ENCODE measurements at regions not wholly inside any gene's neighbourhood (a gene's known extent, or its start where the extent isn't known, plus 50 kb on each side); places are given as distances from the start of the nearest gene placed in this dataset.
"Not testable (repeated sequence)": the region's sequence is repeated elsewhere in the genome, so short reads cannot be mapped to it uniquely, and the experiment has no call there.

DNA sequence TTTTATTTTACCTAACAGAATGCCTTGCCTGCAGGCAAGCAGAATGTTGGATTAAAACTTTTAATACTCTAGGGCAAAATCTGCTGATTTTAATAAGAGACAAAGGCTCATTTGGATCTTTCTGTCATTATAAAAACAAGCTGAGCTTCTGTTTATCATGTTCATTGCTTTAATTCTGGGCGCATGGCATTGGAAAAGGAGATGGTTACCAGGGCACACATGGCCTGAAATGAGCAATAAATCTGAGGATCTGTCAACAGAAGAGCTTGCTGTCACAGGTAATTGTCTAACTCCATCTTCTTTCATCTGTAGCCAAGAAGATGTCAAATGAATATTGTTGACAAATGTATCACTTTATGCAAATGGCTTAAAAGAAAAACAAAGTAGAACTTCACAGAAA is 439.6 kb downstream of the DOK5 start:
- no peak overlapping the region for H3K4me3 ChIP-seq (ENCODE audit: low read length)
- no peak for DNase-seq (ENCODE audit: low read depth)
- no peak for TF ChIP-seq CTCF (conservative IDR thresholded peaks at IDR 0.05; ENCODE audit: low read depth, low read length)

DNA sequence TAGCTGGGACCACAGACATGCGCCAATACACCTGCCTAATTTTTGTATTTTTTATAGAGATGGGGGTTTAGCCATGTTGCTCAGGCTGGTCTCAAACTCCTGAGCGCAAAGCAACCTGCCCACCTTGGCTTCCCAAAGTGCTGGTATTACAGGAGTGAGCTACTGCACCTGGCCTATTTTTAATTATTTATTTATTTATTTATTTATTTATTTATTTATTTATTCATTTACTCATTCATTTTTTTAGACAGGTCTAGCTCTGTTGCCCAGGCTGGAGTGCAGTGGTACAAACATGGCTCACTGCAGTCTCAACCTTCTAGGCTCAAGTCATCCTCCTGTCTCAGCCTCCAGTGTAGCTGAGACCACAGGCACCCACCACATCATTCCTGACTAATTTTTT is 434.3 kb downstream of the DOK5 start:
- no peak for DNase-seq (ENCODE audit: low read depth)
- TF ChIP-seq CTCF (conservative IDR thresholded peaks at IDR 0.05; ENCODE audit: low read depth, low read length), result no peak
- no peak overlapping the region for H3K4me3 ChIP-seq (ENCODE audit: low read length)

- not testable (repeated sequence) for DNase-seq (ENCODE audit: low read depth); H3K4me3 ChIP-seq (ENCODE audit: low read length)
These were observed 430.7 kb downstream of the DOK5 start for GRCh38 chr20:54906134-54906533.

- H3K4me3 ChIP-seq (ENCODE audit: low read length), result no peak overlapping the region
- DNase-seq (ENCODE audit: low read depth), result no peak
- TF ChIP-seq CTCF (conservative IDR thresholded peaks at IDR 0.05; ENCODE audit: low read depth, low read length), result no peak
These were observed 422.4 kb downstream of the DOK5 start for GRCh38 chr20:54897787-54898186.

DNA sequence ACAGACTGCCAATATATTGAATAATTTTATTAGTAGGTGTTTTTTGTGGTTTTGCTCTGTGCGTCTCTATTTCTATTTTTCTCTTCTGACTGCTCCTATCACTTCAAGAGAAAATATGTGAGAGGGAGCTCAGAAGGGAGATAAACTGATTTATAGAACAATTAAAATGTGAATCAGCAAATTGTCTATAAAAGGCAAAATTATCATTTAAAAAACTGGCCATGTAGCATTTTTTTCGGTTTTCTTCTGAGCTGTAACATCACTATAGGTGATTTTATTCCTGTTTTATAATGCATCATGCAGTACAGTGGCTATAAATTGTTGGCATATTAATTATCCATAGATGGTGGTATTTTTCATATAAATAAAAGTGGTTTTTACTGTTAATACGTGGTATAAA is 416.5 kb downstream of the DOK5 start:
- DNase-seq (ENCODE audit: low read depth), result no peak
- no peak for TF ChIP-seq CTCF (conservative IDR thresholded peaks at IDR 0.05; ENCODE audit: low read depth, low read length)
- H3K4me3 ChIP-seq (ENCODE audit: low read length), result no peak overlapping the region

DNA sequence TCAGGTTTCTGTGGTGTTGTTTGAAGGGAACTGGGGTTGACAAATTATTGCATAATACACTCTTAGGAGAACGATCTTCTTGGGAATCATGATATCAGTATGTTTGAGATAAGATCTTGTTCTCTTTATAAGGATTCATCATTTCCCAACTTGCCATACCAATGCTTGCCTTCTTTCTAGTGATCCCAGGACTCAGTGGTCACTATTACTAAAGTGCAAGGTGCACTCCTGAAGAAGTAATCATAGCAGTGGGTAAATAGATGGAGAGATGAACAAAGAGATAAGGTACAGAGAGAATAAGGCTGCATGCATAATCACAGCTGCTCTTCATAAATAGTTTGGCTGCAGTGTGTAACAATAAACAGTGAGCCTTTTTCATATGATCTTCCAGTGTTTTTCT is 404.0 kb downstream of the DOK5 start:
- DNase-seq (ENCODE audit: low read depth), result no peak
- no peak for TF ChIP-seq CTCF (conservative IDR thresholded peaks at IDR 0.05; ENCODE audit: low read depth, low read length)
- no peak overlapping the region for H3K4me3 ChIP-seq (ENCODE audit: low read length)

GRCh38 chr20:54875307-54875706 is 399.9 kb downstream of the DOK5 start:
- H3K4me3 ChIP-seq (ENCODE audit: low read length), result no peak overlapping the region
- no peak for TF ChIP-seq CTCF (conservative IDR thresholded peaks at IDR 0.05; ENCODE audit: low read depth, low read length)
- no peak for DNase-seq (ENCODE audit: low read depth)

GRCh38 chr20:54874718-54875117 is 399.3 kb downstream of the DOK5 start:
- no peak for DNase-seq (ENCODE audit: low read depth)
- TF ChIP-seq CTCF (conservative IDR thresholded peaks at IDR 0.05; ENCODE audit: low read depth, low read length), result no peak
- no peak overlapping the region for H3K4me3 ChIP-seq (ENCODE audit: low read length)

Data from retinal pigment epithelial cell (primary cell).